ENCODE measurements at regions not wholly inside any gene's neighbourhood (a gene's known extent, or its start where the extent isn't known, plus 50 kb on each side); places are given as distances from the start of the nearest gene placed in this dataset.

GRCh38 chr15:69524814-69525213 is 72.2 kb downstream of the RPLP1 start:
- TF ChIP-seq CTCF (conservative IDR thresholded peaks at IDR 0.05 in 1 of 2, IDR thresholded peaks at IDR 0.05 in 1 of 2; ENCODE audit: low read depth in 1 of 2, low read length in 2 of 2) = no peak
- no peak for TF ChIP-seq EZH2 (IDR thresholded peaks at IDR 0.05; ENCODE audit: low read length, missing control alignments)
